Tibial nerve (tissue), 4 donors: ENCODE measurements at regions not wholly inside any gene's neighbourhood (a gene's known extent, or its start where the extent isn't known, plus 50 kb on each side); places are given as distances from the start of the nearest gene placed in this dataset.

ENCODE experiments used
- EP300 ChIP-seq, 2 donors: sonication (generic); formaldehyde crosslinking; IDR thresholded peaks; one replicate each; pipeline ENCODE4 v1.6.1; 2017; ENCODE audit warnings: antibody characterized with exemption in 2 of 2, mild to moderate bottlenecking in 1 of 2
- POLR2A ChIP-seq, 2 donors: fragments of 450-650 bp; IDR thresholded peaks; one replicate each; pipeline ENCODE4 v1.6.1; 2017; ENCODE audit warnings: antibody characterized with exemption in 2 of 2, mild to moderate bottlenecking in 2 of 2, moderate library complexity in 2 of 2
- TF ChIP-seq, protein P1 (sequence below), 5 experiments: fragments of 200-600 bp in 3 of 5; fragments of 450-650 bp in 2 of 5; sonication (generic) in 3 of 5; IDR thresholded peaks; one replicate each; pipeline ENCODE4 v1.5.1; 2016 to 2019; ENCODE audit warnings: antibody characterized with exemption in 5 of 5, mild to moderate bottlenecking in 3 of 5, moderate library complexity in 2 of 5

DNA sequence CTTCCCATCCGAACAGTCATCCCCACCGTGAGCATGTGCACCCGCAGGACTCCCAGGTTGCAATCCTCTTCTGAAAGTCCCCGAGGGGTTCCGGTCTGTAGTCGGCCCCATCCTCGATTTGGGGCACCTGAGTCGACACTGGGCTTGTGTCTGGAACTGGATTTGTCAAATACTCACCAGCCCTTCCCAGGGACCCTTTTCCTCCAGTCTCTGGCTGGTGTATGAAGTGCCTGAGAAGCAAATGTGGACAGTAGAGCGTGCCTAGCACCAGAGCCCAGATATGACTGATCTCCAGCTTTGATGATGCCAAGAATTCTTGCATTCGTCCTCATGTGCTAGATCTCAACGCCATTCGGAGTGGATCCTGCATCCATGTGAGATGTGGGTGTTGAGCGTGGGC is 132.5 kb upstream of the ADARB2 start:
- TF ChIP-seq, protein P1, sequence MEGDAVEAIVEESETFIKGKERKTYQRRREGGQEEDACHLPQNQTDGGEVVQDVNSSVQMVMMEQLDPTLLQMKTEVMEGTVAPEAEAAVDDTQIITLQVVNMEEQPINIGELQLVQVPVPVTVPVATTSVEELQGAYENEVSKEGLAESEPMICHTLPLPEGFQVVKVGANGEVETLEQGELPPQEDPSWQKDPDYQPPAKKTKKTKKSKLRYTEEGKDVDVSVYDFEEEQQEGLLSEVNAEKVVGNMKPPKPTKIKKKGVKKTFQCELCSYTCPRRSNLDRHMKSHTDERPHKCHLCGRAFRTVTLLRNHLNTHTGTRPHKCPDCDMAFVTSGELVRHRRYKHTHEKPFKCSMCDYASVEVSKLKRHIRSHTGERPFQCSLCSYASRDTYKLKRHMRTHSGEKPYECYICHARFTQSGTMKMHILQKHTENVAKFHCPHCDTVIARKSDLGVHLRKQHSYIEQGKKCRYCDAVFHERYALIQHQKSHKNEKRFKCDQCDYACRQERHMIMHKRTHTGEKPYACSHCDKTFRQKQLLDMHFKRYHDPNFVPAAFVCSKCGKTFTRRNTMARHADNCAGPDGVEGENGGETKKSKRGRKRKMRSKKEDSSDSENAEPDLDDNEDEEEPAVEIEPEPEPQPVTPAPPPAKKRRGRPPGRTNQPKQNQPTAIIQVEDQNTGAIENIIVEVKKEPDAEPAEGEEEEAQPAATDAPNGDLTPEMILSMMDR (IDR thresholded peaks at IDR 0.05): no peak
- TF ChIP-seq POLR2A (IDR thresholded peaks at IDR 0.05) (no peak), EP300 (IDR thresholded peaks at IDR 0.05) (no peak)
